ENCODE measurements at regions not wholly inside any gene's neighbourhood (a gene's known extent, or its start where the extent isn't known, plus 50 kb on each side); places are given as distances from the start of the nearest gene placed in this dataset.

DNA sequence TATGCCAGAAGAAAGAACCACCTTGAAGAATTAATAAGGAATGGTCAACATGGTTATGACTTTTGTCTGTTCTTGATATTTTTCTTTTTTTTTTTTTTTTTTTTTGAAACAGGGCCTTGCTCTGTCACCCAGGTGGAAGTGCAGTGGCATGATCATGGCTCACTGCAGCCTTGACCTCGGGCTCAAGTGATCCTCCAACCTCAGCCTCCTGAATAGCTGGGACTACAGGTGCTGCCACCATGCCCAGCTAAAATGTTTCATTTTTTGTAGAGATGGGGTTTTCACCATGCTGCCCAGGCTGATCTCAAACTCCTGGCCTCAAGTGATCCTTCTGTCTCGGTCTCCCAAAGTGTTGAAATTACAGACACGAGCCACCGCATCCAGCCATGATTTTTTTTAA, 53.4 kb upstream of the ACSL3 start:
- no peaks in the 10 kb centered on the region for H3K27me3 ChIP-seq (ENCODE audit: insufficient read depth, poor library complexity, severe bottlenecking)
- H3K27ac ChIP-seq (replicated peaks): no peak overlapping the region
- H3K4me3 ChIP-seq (replicated peaks; ENCODE audit: insufficient read depth, low read length): no peak overlapping the region
- no peak for DNase-seq (ENCODE audit: low read depth in 1 of 2, low spot score in 1 of 2)
- TF ChIP-seq, protein P1, sequence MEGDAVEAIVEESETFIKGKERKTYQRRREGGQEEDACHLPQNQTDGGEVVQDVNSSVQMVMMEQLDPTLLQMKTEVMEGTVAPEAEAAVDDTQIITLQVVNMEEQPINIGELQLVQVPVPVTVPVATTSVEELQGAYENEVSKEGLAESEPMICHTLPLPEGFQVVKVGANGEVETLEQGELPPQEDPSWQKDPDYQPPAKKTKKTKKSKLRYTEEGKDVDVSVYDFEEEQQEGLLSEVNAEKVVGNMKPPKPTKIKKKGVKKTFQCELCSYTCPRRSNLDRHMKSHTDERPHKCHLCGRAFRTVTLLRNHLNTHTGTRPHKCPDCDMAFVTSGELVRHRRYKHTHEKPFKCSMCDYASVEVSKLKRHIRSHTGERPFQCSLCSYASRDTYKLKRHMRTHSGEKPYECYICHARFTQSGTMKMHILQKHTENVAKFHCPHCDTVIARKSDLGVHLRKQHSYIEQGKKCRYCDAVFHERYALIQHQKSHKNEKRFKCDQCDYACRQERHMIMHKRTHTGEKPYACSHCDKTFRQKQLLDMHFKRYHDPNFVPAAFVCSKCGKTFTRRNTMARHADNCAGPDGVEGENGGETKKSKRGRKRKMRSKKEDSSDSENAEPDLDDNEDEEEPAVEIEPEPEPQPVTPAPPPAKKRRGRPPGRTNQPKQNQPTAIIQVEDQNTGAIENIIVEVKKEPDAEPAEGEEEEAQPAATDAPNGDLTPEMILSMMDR (IDR thresholded peaks at IDR 0.05; ENCODE audit: insufficient read depth, low read length): no peak
- TF ChIP-seq POLR2AphosphoS5 (IDR thresholded peaks at IDR 0.05; ENCODE audit: low read depth) (no peak), GABPA (IDR thresholded peaks at IDR 0.05; ENCODE audit: low read depth) (no peak), SPI1 (IDR thresholded peaks at IDR 0.05; ENCODE audit: borderline replicate concordance, low read depth) (no peak)
- TF ChIP-seq, protein P2, sequence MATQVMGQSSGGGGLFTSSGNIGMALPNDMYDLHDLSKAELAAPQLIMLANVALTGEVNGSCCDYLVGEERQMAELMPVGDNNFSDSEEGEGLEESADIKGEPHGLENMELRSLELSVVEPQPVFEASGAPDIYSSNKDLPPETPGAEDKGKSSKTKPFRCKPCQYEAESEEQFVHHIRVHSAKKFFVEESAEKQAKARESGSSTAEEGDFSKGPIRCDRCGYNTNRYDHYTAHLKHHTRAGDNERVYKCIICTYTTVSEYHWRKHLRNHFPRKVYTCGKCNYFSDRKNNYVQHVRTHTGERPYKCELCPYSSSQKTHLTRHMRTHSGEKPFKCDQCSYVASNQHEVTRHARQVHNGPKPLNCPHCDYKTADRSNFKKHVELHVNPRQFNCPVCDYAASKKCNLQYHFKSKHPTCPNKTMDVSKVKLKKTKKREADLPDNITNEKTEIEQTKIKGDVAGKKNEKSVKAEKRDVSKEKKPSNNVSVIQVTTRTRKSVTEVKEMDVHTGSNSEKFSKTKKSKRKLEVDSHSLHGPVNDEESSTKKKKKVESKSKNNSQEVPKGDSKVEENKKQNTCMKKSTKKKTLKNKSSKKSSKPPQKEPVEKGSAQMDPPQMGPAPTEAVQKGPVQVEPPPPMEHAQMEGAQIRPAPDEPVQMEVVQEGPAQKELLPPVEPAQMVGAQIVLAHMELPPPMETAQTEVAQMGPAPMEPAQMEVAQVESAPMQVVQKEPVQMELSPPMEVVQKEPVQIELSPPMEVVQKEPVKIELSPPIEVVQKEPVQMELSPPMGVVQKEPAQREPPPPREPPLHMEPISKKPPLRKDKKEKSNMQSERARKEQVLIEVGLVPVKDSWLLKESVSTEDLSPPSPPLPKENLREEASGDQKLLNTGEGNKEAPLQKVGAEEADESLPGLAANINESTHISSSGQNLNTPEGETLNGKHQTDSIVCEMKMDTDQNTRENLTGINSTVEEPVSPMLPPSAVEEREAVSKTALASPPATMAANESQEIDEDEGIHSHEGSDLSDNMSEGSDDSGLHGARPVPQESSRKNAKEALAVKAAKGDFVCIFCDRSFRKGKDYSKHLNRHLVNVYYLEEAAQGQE (IDR thresholded peaks at IDR 0.05; ENCODE audit: insufficient replicate concordance, low read depth): no peak

DNA sequence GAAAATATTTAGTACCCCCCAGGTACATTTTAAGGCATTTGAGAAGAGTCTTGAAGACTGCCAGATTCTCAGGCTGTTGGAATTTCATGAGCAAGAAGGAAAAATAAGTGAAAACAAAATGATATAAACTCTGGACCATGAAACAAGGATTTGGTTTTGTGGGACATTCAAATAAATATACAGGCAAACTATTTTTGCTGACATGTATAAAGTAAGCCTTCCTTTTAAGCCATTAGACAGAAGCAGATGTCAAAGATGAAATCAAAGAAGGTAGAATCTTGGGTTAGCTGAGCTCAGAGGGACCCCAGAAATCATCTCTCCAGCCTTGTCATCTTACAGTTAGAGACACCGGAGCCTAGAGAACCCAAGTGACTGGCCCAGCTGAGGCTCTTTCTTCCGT, 51.3 kb upstream of the ACSL3 start:
- H3K27me3 ChIP-seq (ENCODE audit: insufficient read depth, poor library complexity, severe bottlenecking): no peaks in the 10 kb centered on the region
- H3K4me3 ChIP-seq (replicated peaks; ENCODE audit: insufficient read depth, low read length): no peak overlapping the region
- TF ChIP-seq, protein P1 (IDR thresholded peaks at IDR 0.05; ENCODE audit: insufficient read depth, low read length): no peak
- TF ChIP-seq, protein P2 (IDR thresholded peaks at IDR 0.05; ENCODE audit: insufficient replicate concordance, low read depth): no peak
- TF ChIP-seq GABPA (IDR thresholded peaks at IDR 0.05; ENCODE audit: low read depth) (no peak), SPI1 (IDR thresholded peaks at IDR 0.05; ENCODE audit: borderline replicate concordance, low read depth) (no peak), POLR2AphosphoS5 (IDR thresholded peaks at IDR 0.05; ENCODE audit: low read depth) (no peak)
- DNase-seq (ENCODE audit: low read depth in 1 of 2, low spot score in 1 of 2): no peak
- no peak overlapping the region for H3K27ac ChIP-seq (replicated peaks)

DNA sequence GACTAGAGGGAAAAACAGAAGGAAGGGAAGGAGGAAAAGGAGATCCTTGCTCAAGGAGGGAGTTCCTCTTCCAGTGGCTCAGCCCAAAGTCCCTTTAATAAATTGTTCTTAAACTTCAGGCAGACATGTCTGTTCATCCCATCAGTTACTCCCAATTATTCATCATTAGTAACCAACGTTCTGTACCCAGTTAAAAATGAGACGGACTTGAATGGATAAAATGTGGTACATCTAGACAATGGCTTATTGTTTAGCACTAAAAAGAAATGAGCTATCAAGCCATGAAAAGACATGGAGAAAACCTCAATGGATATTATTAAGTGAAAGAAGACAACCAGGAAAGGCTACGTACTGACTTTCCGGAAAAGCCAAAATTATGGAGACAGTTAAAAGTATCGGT, 50.8 kb upstream of the ACSL3 start:
- Histone ChIP-seq H3K27me3 (ENCODE audit: insufficient read depth, poor library complexity, severe bottlenecking) (no peaks in the 10 kb centered on the region), H3K4me3 (replicated peaks; ENCODE audit: insufficient read depth, low read length) (no peak overlapping the region), H3K27ac (replicated peaks) (no peak overlapping the region)
- TF ChIP-seq, protein P2 (IDR thresholded peaks at IDR 0.05; ENCODE audit: insufficient replicate concordance, low read depth): no peak
- TF ChIP-seq GABPA (IDR thresholded peaks at IDR 0.05; ENCODE audit: low read depth): no peak
- TF ChIP-seq SPI1 (IDR thresholded peaks at IDR 0.05; ENCODE audit: borderline replicate concordance, low read depth): no peak
- TF ChIP-seq, protein P1 (IDR thresholded peaks at IDR 0.05; ENCODE audit: insufficient read depth, low read length): no peak
- no peak for TF ChIP-seq POLR2AphosphoS5 (IDR thresholded peaks at IDR 0.05; ENCODE audit: low read depth)
- DNase-seq (ENCODE audit: low read depth in 1 of 2, low spot score in 1 of 2): no peak

Measured in HL-60 (cell line).